ENCODE measurements at regions not wholly inside any gene's neighbourhood (a gene's known extent, or its start where the extent isn't known, plus 50 kb on each side); places are given as distances from the start of the nearest gene placed in this dataset.
"Not testable (repeated sequence)": the region's sequence is repeated elsewhere in the genome, so short reads cannot be mapped to it uniquely, and the experiment has no call there.

DNA sequence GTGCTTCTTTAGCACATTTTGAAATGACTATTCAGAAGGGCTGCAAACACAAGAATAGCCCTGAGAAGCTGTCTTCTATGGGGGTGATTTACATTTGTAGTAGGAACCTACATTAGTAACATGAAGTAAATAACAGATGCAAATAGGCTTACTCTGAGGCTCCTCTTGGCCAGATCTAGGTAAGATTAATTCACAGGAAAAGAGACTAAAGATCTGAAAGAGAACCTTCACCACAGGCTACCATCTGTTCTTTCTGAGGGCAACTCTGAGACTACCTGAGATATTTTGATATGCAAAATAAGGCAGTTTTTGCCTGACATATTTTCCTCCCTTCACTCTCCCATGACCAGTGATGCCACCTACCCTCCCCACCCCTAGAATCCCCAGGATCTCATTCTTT, 1267.8 kb downstream of the PLA2G4A start:
- intact Hi-C loops (cut with DNase I), result no loop called here
- DNase-seq (ENCODE audit: missing footprints), result no peak
- no peak for ATAC-seq

DNA sequence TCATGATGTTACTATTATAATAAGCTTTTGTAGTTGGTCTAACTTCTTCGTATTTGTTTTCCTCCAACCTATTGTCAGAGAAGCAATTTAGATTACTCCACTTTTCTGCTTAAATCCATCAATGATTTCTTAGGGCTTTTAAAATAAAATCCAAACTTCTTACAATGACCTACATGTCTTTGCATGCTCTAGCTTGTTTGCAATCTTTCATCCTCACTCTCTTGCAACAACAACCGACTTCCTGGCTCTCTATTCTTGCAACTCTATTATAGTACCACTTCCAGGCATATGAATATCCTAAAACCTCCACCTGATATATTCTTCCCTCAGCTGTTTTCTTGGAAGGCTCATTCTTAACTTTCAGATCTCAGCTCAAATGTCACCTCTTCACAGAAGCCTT, 1288.7 kb downstream of the PLA2G4A start:
- DNase-seq (ENCODE audit: missing footprints) (no peak), ATAC-seq (no peak)
- intact Hi-C loops (cut with DNase I), result no loop called here

DNA sequence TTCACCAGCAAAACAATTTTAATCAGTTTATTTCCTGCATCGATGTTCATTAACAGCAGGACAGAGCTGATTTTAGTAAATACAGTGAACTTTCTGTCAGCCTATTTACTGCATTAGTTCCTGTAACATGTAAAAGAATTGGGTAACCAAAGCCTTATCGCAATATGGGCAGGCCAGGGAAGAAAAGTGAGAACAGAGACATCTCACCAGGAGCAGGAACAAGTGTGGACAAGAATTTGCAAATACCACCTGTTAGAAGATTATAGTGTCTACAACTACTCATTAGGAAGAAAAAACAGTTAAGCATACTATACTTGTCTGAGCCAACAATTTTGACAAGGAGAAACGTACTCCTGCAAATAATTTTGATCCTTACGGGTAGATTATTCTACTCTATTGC, 1293.9 kb downstream of the PLA2G4A start:
- ATAC-seq, result no peak
- DNase-seq (ENCODE audit: missing footprints), result no peak
- intact Hi-C loops (cut with DNase I), result no loop called here

DNA sequence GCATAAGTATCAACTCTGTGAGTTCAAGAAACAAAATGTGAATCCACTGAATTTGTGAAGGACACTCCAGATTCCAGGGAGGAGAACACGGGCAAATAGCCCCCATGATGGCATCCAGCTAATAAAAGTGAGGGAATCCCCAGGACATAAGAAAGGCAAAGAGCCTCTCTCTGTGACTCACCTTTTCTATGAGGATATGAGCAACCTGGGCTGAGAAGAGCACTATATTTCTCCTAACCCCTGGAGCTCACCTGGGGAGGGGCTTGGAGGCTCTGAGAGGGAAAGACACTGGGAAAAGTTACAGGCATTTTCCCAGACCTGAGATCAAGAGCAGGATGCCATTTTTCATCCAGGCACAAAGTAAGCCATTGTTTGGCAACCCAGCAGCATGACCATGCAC, 1298.8 kb downstream of the PLA2G4A start:
- ATAC-seq (no peak), DNase-seq (ENCODE audit: missing footprints) (no peak)
- intact Hi-C loops (cut with DNase I), result no loop called here

DNA sequence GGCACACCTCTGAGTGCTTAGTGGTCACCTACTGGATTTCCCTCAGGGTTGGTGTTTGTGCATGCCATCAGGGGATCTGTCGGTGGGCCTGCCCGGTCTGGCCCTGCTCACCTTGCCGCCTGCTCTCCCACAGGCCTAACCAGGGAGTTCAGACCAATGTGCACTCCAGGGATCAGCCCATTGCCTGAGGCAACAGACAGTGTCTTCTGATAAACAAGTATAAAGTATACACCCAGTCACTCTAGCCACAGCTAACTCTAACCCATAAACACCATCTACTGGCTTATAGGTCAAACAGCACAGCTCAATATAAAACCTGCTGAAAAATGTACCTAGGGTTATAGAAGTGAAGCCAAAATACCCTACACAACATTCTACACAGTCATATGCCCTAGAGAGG, 1300.0 kb downstream of the PLA2G4A start:
- ATAC-seq (no peak), DNase-seq (ENCODE audit: missing footprints) (no peak)
- intact Hi-C loops (cut with DNase I), result no loop called here

DNA sequence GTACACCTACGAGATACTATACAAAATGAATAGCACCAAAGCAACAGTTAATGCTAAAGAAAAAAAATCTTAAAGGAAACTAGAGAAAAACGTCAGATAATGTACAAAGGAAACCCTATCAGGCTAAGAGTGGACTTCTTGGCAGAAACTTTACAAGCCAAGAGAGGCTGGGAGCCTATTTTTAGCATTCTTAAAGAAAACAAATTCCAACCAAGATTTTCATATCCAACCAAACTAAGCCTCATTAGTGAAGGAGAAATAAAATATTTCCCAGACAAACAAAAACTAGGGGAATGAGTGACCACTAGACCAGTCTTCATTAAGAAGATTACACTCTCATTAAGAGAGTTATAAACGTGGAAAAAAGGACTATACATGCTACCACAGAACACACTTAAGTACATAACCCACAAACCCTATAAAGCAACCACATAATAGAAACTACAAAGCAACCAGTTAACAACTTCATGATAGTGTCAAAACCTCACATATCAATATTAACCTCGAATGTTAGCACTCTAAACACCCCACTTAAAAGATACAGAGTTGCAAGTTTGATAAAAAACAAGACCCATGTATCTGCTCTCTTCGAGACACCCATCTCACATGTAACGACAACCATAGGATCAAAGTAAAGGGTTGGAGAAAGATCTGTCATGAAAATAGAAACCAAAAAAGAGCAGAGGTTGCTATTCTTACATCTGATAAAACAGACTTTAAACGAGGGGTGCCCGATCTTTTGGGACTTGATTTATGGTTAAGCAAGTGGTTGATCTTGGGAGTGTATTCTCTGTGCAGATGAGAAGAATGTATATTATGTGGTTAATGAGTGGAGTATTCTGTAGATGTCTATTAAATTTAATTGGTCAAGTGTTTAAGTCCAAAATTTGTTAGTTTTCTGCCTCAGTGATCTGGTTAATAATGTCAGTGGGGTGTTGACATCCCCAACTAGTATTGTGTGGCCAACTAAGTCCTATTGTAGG, 1301.4 kb downstream of the PLA2G4A start:
- ATAC-seq, result no peak
- no peak for DNase-seq (ENCODE audit: missing footprints)
- intact Hi-C loops (cut with DNase I), result no loop called here

DNA sequence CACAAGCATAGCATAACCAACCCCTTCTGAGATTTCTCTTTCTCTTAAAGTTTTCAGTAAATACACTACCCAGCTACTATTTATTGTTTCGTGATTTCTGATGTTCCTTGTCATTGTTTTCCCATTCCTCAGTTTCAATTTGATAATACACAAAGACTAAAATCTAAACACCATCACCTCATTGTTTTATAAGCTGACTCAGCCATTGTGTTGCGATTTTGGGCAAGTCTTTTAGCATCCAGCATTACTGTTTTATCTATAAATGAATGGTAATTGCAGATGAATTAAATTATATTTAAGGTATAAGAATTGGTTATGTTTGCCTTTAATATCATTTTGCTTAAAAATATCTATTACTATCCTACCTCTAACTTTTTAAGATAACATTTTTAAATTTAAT, 1308.5 kb downstream of the PLA2G4A start:
- DNase-seq (ENCODE audit: missing footprints) (no peak), ATAC-seq (no peak)
- intact Hi-C loops (cut with DNase I), result no loop called here

DNA sequence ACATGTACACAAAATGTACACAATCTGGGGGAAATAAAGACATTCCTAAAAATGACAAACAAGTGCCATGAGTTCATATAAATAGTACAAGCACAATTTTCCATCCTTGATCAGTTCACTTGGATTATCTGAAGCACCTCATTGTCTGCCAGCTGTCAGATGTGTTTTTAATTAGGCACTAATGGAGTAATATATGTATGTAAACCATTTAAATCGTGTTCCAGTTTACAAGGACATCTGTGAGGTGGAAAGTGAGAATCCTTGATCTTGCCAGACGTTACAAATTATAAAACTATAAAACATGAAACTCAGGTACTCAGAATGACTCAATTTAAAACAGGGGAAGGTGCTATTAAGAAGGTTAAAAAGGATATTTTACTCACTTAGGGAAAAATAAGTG, 1312.2 kb downstream of the PLA2G4A start:
- no peak for ATAC-seq
- intact Hi-C loops (cut with DNase I), result no loop called here
- no peak for DNase-seq (ENCODE audit: missing footprints)

DNA sequence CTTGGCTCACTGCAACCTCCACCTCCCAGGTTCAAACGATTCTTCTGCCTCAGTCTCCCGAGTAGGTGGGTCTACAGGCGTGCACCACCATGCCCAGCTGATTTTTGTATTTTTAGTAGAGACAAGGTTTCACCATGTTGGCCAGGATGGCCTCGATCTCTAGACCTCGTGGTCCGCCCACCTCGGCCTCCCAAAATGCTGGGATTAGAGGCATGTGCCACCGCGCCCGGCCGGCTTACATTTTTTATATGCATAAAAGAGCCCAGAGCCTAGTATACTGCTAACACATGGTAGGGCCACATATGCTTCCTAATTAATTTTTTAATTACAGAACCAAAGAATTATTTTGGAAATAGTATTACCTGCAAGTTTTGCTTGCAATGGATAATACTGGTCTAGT, 1325.4 kb downstream of the PLA2G4A start:
- DNase-seq (ENCODE audit: missing footprints) (peak; percentile 53), ATAC-seq (no peak)
- intact Hi-C loops (cut with DNase I), result no loop called here

DNA sequence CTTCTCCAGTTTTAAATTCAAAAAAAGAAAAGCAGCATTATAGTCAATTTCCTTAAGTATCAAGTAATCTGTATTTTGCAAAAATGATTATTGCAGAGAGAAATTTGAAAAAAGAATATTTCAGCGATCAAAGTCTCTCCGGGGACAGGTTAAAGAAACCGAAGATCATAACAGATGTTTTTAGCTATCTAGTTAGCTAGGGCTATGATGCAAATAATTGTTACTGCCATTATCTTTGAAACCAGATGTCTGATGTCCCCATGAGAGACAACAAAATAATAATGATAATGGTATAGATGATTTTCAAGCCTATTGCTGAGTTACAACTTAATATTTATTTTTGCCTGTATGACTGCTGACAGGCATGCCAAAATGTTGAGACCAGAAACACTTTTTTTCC, 1326.0 kb downstream of the PLA2G4A start:
- DNase-seq (ENCODE audit: missing footprints) (no peak), ATAC-seq (no peak)
- intact Hi-C loops (cut with DNase I), result no loop called here

DNA sequence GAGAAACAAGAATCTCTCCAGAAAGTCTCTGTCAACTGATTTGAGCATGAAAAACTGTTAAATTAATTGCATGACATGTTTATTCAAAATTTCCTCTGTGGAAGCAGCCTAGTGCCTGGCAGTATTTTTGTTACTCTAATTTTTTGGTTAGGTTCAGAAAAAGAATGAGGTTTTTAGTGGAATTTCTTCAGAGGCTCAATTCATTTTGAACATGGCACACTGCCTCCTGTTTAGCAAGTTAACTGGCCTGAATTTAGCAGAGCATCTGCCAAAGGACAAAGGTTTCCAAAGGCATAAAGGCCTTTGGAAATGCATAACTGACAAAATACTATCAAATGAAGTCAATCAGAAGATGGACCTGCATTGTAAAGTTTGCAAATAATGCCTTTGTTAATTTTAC, 1326.5 kb downstream of the PLA2G4A start:
- intact Hi-C loops (cut with DNase I), result no loop called here
- no peak for ATAC-seq

DNA sequence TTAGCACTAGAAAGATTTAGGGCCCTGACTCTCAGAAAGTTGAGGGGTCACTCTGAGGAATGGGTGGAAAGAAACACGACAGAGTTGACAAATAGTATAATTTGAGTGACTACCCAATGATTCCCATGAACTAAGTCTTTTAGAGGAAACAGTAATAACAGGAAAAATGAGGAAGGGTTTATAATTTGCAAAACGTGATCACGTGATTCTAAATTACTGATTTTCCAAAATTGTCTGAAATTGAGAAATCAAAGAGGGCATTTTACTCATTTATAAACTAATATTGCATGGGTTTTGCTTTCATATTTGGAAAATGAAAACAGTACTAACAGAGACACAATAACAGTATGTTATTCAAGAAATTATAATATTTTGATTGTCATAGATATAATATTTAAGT, 1335.7 kb downstream of the PLA2G4A start:
- ATAC-seq (no peak), DNase-seq (ENCODE audit: missing footprints) (no peak)
- intact Hi-C loops (cut with DNase I), result no loop called here

More for the DNA sequence above, 1326.5 kb downstream of the PLA2G4A start:
- DNase-seq (ENCODE audit: missing footprints), result no peak

DNA sequence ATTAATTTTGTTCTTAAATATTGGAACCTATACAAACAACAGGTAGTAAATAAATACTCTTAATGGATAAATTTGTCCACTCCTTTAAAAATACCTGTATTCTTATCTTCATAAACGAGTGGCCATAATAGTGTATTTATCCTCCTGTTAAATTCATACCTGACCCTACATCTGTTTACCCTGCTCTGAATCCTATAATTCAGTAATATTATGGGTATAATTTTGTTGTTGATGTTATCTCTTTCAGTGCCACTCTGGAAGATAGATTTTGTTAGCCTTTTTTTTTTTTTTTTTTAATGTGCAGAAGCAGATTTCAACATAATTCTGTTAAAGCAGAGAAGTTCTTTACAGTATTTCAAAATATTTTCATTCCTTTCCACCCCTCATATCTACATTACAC, 1337.9 kb downstream of the PLA2G4A start:
- ATAC-seq (no peak), DNase-seq (ENCODE audit: missing footprints) (no peak)
- intact Hi-C loops (cut with DNase I), result no loop called here

DNA sequence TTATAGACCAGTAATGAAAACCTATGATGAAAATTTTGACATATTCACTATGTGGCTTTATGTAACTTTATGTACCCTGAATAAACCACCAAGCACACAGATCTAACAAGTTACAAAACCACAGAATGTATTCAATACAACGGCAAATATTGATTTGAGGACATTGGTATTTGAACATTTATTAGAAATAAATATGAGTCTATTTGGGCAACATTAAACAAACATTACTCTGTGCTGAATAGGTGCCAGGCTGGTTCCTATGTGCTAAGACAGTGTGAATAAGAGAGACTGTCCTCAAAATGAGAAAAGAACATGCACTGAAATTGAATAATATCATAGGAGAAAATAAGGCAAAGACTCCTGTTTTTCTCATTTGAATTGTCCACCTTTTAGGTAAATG, 1341.2 kb downstream of the PLA2G4A start:
- ATAC-seq, result no peak
- DNase-seq (ENCODE audit: missing footprints), result no peak
- intact Hi-C loops (cut with DNase I), result no loop called here

DNA sequence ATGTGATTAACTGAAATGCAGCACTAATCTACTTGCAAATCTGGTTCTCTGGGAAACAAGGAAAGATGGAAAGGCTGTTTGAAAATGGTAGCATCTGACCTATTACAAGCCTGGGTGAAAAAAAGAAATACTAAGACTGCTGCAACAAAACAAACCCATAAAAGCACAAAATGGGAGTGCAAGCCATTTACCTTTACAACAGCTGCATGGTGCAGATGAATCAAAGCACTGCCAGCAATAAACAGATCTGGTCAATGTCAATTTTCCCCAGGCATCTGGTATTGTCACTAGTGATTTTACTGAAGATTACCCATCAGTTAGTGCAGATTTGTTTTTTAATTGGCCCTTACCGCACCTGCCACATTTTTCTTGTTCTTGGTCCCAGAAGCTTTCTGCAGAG, 1341.7 kb downstream of the PLA2G4A start:
- intact Hi-C loops (cut with DNase I), result no loop called here
- no peak for DNase-seq (ENCODE audit: missing footprints)
- no peak for ATAC-seq

DNA sequence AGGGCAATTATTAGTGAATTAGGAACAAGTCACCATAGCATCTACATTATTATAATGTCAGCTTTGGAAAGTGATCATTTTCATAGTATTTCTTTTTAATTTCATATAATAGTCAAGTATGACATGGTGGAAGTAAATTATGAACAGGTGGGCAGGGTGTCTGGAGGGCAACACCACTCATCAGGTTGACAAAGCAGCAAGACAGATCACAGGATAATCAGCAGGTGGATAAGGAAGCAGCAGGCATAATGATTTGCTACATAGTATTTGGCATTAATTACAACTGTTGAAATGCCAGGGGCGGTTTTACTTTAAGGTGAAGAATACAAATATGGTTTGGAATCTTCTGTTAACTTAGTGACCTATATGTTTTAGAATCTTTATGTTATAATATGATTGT, 1342.2 kb downstream of the PLA2G4A start:
- intact Hi-C loops (cut with DNase I), result no loop called here
- DNase-seq (ENCODE audit: missing footprints) (no peak), ATAC-seq (no peak)

DNA sequence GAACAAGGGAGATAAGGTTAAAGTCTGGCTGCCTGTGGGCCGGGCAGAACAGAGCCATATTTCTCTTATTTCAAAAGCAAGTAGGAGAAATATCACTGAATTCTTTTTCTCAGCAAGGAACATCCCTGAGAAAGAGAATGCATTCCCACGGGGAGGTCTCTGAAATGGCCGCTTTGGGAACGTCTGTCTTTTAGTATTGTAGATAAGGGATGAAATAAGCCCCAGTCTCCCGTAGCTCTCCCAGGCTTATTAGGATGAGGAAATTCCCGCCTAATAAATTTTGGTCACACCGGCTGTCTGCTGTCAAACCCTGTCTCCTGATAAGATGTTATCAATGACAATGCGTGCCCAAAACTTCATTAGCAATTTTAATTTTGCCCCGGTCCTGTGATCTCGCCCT, 1353.3 kb downstream of the PLA2G4A start:
- ATAC-seq, result not testable (repeated sequence)

DNA sequence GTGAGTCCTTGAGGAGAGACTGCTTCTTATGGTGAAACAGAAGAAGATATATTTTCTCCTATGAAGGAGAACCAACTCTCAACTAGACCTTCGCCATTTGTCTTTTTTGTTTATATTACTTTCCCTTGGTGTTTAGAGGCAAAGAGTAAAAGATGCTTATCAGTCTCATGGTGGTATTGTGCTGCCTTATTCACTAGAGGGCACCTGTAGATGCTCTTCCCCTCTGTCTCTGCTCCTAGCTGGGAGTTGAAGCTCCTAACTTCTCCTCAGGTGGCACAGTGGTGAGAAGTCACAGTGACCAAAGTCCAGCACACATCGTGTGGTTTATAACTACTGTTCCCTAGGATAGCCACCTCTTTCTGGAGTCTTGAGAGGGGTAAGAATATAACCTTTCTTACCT, 1359.6 kb downstream of the PLA2G4A start:
- ATAC-seq (no peak), DNase-seq (ENCODE audit: missing footprints) (no peak)
- intact Hi-C loops (cut with DNase I), result no loop called here

More for the DNA sequence above, 1353.3 kb downstream of the PLA2G4A start:
- intact Hi-C loops (cut with DNase I); DNase-seq (ENCODE audit: missing footprints): not testable (repeated sequence)

DNA sequence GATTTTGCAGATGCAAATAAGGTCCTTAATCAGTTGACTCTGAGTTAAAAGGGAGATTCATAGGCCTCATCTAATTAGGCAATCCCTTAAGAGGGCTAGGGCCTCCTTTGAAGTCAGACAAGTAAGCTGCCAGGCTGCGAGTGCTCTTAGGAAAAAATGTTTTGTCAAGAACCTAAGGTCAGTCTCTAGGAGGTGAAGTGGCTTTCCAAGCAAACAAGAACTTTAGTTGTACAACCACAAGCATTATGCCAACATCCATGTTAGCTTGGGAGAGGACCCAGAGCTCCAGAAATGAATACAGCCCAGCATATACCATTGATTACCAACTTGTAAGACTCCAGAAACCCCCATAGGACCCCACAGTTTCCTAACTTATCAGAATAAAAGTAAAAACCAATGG, 1366.2 kb downstream of the PLA2G4A start:
- intact Hi-C loops (cut with DNase I), result no loop called here
- no peak for ATAC-seq
- DNase-seq (ENCODE audit: missing footprints), result no peak

DNA sequence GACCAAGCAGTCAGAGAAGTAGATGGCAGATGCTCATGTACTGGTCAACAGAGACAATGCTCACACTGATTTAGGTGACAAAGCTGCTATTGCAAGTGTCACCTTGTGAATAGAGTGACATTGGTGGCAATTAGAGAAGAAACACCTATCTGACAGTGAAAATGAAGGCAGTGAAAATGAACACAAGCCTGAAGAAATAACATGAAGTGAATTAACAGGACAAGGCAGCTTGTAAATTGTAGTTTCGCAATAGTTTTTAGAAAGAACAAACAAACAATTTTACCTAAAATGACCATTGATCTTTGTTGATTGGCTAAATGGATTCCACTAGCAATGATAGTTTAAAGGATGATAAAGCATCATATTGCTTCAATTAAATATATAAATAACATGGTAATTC, 1389.5 kb downstream of the PLA2G4A start:
- intact Hi-C loops (cut with DNase I), result no loop called here
- ATAC-seq (no peak), DNase-seq (ENCODE audit: missing footprints) (no peak)

DNA sequence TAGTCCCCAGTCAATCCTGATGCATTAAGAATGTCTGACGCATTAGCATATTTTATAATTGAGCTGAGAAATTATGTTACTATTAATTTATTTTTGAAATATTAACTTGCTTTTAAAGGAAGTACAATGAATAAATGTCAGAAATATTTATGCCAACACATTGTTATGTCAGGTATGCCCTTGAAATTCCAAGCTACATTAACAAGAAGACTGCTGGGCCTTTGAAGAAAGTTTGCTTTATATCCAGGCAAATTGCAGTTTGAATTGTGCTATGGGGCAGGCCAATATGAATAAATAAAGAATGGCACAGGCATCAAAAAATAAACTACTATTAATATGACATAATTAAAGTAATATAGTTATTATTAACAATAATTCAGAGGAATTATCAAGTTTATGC, 1391.3 kb downstream of the PLA2G4A start:
- no peak for DNase-seq (ENCODE audit: missing footprints)
- intact Hi-C loops (cut with DNase I), result no loop called here
- ATAC-seq, result no peak
